Activated CD4-positive, alpha-beta T cell treated with anti-CD3 and anti-CD28 coated beads for 48 hours (primary cell): ENCODE measurements at regions not wholly inside any gene's neighbourhood (a gene's known extent, or its start where the extent isn't known, plus 50 kb on each side); places are given as distances from the start of the nearest gene placed in this dataset.
A peak's percentile ranks its signal among the peaks of the same experiment; 100 is the strongest.

ENCODE experiments used
- DNase-seq: peaks from one replicate; pipeline ENCODE4 v3.0.0-alpha.2; 2020

DNA sequence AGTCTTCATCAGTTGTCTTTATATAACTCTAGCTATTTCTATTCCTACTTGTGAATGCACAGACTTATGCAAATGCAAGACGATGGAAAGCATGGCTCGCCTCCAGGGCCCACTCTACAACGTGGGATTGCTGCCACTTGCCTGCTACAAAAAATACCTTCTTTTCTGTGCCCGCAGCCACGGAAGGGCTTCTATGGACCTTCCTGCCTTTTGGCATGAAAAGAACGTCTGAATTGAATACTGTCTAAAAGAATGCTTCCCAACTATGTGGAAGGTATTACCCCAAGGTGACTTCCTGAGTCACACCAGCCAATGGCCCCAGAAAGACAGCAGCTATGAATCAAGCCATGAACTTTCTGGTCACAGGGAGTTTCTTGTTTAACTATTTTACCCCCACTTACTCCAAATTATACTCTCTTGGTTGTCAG lies 261.2 kb downstream of the HIVEP2 start:
- no peak for DNase-seq

DNA sequence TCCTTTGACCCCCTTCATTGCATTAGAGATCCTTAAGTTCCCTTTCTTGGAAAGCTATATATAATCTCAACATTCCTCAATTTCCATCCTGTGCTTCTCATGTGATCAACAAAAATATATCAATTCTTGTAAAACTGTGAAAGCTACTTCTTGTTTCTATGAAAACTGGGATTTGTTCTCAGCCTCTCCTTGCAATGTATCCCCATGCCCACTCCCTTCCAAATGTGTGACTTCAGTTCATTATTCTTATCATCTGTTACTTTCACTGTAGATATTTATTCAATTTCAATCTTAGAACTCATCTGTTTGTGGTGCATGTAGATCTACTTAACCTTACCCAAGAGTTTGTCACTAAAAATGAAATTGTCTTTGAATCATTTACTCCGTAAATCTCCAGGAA lies 260.6 kb downstream of the HIVEP2 start:
- no peak for DNase-seq

DNA sequence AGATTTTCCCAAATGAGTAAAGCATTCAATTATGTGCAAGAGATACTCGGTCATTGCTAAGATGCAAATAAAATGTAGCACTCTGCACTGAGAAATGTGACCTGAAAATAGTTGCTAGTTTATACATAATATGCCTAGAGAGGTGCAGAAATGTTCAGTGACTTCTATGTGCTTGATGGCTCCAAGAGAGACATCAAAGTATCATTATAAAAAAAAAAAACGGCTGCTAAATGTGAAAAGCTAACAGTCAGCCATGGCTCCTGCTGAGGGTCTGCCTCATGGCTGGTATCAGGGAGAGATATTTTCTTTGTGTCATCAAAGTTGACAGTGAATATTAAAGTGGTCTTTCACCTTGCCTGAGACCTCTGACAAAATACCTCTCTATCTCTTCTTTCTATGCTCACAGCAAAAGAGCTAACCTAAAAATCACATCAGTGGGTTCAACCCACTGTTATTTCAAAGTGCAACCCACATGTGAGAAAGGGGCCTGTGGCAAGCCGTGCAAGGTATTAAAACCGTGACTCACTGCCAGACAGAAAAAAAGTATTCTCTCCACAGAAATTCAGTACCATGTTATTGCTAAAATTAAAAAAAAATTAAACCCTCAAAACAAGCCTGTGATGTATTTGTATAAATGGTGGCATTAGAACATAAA lies 259.0 kb downstream of the HIVEP2 start:
- DNase-seq, result peak; percentile 31

DNA sequence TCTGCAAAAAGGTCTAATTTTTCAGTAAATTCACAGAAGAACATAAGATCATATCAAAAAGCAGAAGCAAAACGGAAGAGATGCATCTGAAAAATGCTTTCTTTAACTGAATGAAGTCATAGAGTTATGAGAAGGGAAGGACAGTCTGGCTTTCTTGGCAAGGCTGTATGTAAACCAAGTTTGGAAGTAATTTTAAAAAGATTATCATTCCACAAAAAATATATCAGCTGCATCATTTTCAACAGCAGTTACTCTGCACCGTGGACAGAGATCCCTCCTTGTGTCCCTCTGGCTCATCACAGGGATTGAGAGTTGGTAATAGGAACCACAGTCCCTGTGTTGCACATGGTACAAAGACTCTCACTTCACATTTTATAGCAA lies 258.5 kb downstream of the HIVEP2 start:
- no peak for DNase-seq

DNA sequence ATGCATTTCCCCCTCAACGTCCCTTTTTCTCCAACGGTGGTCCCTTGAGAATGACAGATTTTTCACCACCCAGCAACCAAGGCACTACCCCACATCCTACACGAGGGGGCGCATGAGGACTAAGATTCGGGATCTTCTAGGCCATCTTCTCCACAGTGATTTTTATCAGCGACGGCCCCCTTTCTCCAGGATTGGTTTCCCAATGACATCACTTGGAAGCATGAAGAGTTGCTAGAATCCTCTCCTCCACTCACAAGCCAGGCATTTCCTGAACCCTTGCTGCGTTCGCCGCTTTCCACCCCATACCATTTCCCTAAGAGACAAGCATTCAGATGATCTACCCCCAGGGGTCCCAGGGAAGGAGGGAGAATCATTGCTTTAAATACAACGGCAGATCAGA lies 252.0 kb downstream of the HIVEP2 start:
- peak; percentile 74 for DNase-seq

DNA sequence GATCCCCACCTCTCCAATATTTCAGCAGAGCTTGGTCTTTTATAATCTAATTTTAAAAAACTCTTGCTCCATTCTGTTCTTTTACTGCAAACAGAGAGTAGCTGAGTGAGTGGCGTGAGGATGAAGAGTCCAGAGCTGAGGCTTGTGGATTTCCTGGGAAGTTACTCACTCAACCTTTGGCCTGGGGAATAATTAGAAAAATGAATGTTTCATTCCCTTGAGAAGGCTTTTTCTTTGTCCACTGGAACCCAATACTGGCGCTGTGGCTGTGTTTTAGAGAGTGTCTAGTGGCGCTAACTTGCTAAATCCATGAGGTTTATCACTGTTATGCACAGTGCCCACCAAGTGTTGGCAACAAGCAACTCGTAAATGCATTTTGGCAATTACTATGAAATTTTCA lies 251.5 kb downstream of the HIVEP2 start:
- no peak for DNase-seq

DNA sequence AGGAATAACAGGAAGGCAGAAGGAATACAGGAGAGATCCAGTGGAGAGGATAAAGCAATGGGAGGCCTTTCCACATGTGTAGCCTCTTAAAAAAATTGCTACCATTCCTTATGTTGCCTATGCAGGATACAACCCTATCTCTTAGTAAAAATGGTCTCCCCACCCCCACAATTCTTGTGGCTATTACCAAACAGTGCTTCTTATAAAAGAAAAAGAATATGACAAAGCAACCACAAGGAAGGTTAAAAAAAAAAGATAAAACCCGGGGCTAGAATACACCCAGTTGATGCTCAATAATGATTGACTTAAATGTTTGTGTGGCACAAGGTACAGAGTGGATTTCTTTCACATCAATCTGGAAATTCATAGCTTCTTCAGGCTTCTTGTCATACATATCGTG lies 250.9 kb downstream of the HIVEP2 start:
- no peak for DNase-seq

DNA sequence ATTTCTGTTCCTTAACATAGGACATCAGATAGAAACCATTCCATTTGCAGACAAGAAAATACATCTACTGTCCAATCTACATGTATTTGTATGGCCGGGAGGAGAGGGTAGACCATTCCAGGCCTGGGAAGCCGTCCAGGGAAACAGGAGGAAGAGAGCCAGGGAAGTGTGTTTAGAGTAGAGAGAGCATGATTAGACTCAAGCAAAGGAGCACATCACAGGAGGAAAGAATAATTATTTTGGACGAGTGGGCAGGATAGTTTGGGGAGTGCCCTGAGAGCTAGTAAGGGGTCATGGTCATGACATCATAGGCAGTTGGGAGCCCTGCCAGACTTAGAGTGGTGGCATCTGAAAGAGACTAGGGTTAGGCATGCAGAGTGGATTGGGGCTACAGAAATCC lies 250.0 kb downstream of the HIVEP2 start:
- DNase-seq, result no peak

DNA sequence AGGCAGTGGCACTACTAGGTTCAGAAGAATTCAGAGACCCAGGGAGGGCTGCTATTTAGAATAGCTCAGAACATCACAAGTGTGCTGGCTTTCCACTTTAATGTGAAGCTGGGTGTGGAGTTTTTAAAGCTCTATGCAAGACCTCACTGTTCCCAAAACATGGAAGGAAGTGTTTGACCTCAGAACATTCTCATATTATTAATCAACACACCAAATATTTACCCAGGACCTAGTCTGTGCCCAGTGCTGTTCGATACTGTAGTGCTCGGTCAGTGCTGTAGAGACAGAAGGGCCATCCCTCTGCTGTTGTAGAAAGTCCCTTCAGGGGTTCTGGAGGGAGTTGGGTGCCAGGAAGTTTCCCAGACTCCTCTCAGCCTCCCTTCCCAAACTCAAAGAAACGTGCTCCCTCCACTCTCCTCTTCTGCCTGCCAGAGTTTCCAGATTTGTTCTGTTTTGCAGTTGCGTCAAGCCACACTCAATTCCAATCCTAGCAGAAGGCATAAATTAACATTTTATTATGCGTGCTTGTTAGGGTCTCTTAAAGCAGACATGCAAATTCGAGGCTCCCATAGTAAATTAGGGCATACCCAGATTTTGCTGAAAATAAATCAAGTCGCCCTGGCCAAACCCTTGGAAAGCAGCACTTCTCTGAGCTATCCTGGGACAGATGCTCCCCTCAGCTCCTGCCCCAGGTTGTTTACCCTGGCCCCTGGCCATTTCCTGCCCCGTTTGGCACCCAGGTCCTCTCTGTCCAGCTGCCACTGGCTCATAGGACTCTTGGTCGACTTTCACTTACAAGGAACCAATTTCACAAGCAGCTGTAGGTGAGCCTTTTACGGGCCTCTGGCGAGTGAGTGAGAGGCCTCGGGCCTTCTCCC lies 248.6 kb downstream of the HIVEP2 start:
- DNase-seq, result no peak

DNA sequence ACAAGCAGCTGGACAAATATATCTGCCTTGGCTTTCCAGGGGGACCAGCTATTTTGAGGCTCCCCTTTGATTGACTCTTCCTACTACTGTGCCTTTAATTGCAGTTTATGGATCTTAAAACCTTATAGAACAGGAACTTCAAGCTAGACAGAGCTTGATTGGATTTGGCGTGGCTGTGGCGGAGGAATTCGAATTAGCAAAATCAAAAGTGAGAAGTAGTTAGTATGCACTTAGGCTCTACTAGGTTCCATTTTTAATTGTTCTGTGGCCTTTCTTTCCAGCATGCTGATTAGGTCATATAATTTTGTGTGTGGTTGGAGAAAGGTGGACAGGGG lies 248.0 kb downstream of the HIVEP2 start:
- no peak for DNase-seq

DNA sequence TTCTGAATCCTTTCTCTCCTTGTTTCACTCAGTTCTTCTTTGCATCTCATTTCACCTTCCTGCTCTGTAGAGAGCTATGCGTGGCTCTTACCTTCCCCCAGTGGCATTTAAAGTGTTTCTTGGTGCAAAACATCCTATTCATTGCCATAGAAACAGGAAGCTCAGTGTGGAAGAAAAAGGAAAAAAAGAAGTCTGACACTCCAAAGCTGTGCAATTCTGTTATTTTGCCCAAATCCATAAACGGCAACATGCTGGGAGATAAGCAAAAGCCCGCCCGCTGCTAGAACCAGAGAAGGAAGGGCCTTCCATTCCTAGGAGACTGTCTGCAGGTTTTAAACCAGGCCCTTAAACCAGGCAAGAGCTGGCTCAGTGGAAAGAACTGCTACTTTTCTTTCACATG lies 247.1 kb downstream of the HIVEP2 start:
- no peak for DNase-seq

DNA sequence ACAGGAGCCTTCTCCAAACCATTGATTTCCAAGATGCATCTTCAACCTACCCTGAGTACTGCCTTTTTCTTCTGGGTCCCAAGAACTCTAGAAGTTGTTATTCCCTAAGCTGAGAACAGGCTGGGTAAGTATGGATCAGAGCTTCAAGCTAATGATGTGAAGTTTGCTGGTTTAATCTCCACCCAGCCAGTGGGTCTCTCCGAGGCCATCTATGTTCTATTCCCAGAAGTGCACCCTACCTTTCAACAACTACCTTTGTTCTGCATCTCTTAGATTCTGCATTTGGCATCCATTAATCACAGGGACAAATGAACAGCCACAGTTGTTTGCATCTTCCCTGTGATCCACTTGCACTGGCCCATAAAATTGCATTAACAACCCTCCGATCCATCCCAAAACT lies 246.2 kb downstream of the HIVEP2 start:
- no peak for DNase-seq

DNA sequence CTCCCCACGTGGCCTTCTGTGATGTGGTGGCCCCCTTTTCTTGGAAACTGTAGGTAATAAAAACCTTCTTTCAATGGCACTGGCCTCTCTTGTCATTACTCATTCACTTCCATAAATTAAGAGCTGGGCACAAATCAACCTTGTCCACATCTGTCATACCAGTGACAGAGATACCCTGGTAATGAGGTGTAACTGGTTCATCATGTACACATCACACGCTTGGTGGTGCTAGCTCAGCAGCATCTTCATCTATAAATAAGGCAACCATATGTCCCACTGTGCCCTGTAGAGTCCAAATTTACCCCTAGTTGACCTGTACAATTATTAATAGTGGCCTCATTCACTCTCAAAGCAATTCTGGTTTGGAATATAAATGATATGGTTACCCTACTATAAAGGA lies 245.6 kb downstream of the HIVEP2 start:
- DNase-seq, result no peak

DNA sequence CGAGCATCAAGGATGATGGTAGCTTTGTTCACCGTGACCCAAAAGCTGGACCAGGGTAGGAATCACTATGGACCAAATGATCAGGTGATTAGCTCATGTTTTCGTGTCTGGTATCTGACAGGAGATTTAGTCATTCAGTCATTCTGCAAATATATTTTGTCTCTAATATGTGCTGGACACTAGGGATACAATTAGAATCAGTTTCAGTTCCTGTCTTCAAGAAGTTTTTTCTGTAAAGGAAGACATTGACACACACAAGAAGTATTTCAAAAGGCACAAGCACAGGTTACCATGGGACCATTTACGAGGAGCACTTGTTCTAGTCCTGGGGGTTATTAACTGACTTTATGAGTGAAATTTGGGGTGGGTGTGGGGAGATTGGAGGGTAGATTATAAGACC lies 244.9 kb downstream of the HIVEP2 start:
- DNase-seq, result no peak

DNA sequence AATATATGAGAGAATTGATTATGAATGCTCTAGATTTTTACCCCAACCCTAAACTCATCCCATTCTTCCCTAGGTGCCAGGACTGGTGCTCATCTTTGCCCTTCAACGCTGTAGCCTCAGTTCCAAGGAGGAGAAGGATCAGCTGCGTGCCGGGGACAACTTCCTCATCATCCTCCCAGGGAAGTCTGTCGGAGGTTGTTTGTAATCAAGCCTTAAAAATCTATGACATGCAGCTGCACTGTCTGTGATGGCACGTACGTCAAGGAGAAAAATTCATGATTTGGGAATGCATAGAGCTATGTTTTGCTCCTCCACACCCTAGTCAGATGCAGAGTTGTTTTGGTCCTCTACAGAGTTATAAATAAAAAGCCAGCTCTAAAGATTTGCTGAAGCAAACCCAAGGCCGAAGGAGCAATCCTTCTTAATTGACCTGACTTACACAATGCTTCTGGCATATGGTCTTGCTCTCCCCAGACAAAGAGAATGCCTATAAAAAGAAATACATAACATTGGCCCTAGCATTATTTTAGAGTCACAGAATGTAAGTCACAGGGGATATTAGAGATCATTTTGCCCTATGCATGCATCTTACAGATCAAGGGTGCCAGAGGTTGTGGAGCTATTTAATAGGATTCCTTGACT lies 244.2 kb downstream of the HIVEP2 start:
- no peak for DNase-seq
